SIG-M5 (cell line): ENCODE measurements at regions not wholly inside any gene's neighbourhood (a gene's known extent, or its start where the extent isn't known, plus 50 kb on each side); places are given as distances from the start of the nearest gene placed in this dataset.
A peak's percentile ranks its signal among the peaks of the same experiment; 100 is the strongest.
"Not testable (repeated sequence)": the region's sequence is repeated elsewhere in the genome, so short reads cannot be mapped to it uniquely, and the experiment has no call there.

Experiments used
- DNase-seq: peaks from one replicate; lab custom pipeline; 2025; lab: John Stamatoyannopoulos, UW

DNA sequence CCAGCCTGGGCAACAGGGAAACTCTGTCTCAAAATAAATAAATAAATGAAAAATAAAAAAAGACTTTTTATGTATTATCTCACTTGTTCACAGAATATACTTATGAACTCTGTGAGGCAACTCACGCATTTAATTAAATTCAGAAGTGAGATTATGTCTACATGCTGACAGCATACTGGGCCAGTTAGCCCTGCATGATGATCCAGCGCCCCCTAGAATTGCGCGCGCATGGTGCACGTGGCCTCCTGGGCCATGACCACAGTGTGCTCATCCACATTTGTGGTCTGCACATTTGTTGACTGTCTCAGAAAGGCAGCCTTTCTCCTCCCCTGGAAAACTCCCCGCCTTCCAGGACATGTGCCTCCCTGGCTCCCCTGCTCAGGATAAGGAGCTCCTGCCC is 64.8 kb upstream of the METTL9 start:
- DNase-seq = not testable (repeated sequence)

DNA sequence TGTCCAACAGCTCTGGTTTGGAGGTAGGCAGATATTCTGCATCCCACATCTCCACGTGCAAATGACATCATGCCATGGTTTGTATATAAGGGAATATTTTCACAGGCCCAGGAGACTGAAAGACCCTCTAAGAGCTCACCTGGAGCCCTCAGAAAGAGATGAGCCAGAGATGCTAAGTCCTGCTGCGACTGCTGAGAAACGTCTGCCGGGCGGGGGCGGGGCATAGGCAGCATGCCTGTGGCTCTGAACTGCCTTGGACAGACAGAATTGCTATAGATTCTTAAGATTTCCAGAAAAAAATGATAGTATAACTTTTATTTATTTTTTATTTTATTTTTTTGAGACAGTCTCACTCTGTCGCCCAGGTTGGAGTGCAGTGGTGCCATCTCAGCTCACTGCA is 64.2 kb upstream of the METTL9 start:
- DNase-seq = not testable (repeated sequence)

DNA sequence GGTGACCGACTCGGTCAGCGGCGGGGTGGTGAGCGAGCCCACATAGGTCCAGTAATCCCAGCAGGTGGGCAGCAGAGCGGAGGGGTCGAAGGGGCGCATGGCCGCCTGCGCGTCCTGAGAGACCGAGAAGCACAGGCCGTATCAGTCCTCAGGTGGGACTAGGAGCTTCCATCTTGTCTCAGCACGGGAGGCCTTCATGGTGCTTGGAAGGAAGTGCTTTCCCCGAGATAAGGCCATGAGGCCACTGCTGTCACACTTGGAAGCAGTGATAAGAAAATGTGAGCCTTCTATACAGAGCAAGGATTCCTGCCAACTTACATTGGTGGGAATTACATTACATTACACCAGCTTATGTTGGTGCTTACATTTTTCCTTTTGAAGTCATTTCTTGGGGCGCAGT is 62.6 kb upstream of the METTL9 start:
- DNase-seq = not testable (repeated sequence)

DNA sequence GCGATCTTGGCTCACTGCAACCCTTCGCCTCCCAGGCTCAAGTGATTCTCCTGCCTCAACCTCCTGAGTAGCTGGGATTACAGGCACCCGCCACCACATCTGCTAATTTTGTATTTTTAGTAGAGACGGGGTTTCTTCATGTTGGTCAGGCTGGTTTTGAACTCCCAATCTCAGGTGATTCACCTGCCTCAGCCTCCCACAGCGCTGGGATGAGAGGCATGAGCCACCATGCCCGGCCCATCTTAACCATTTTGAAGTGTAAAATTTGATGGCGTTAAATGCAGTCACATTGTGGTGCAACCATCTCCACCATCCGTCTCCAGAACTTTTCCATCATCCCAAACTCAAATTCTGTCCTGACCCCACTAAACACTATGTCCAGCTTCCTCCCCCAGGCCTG is 61.8 kb upstream of the METTL9 start:
- DNase-seq = not testable (repeated sequence)

DNA sequence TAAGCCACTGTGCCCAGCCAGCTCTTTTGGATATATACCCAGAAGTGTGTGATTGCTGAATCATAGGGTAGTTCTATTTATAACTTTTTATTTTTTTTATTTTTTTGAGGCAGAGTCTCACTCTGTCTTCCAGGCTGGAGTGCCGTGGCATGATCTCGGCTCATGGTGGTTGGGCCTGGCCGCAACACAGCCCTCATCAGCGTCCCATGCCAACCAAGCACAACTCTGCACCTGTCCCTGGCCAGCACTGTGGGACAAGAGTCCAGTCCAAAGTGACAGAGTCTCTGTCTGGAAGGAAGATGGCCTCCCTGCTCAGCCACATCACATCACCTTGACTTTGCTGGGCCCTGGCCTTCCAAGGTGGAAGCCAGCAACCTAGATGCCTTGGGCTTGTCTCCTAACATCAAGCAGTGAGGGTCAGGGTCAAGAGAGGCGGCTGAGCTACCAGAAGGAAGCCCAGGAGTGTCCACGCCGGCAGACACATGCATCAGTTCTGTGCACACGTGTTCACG is 60.2 kb upstream of the METTL9 start:
- not testable (repeated sequence) for DNase-seq

DNA sequence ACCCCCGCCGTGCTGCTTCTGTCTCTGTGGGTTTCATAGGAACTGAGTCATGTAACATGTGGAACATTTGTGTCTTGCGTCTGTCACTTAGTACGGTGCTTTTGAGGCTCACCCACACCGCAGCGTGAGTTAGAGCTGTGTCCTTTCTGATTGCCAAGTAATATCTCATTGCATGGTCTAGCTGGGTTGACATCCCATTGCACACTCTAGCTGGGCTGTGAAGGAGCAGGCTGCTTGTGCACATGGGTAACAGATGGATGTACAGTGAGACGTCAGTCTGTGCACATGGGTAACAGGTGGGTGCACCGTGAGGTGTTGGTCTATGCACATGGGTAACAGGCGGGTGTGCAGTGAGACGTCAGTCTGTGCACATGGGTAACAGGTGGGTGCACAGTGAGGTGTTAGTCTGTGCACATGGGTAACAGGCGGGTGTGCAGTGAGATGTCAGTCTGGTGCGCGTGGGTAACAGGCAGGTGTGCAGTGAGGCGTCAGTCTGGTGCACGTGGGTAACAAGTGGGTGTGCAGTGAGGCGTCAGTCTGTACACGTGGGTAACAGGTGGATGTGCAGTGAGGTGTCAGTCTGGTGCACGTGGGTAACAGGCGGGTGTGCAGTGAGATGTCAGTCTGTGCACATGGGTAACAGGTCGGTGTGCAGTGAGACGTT is 58.5 kb upstream of the METTL9 start:
- DNase-seq = not testable (repeated sequence)

DNA sequence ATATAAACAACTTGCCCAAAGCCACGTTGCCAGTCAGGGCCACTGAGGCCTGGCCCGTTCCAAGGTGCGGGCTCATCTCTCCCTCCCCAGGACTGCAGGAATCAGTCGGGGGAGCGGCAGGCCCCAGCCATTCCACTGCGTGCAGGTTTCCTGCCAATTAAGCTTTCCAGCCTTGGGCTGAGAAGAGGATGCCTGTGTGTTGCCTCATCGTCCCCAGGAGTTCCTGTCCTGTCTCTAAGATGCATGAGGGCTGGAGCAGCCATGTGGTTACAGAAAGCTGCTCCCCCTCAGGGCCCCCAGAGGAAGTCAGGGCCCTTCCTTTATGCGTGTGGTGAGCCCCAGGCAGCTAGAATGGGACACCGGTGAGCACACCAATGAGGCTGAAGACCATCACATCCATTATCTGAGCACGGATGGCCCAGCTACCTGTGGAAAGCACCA is 57.7 kb upstream of the METTL9 start:
- peak; percentile 67 for DNase-seq

DNA sequence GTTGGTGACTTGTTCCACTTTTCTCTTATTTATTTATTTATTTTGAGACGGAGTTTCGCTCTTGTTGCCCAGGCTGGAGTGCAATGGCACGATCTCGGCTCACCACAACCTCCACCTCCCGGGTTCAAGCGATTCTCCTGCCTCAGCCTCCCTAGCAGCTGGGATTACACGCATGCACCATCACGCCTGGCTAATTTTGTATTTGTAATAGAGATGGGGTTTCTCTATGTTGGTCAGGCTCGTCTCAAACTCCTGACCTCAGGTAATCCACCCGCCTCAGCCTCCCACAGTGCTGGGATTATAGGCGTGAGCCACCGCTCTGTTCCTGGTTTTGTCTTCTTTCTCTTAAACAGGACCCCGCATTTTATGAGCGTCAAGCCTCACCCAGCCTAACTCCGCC is 57.3 kb upstream of the METTL9 start:
- not testable (repeated sequence) for DNase-seq

DNA sequence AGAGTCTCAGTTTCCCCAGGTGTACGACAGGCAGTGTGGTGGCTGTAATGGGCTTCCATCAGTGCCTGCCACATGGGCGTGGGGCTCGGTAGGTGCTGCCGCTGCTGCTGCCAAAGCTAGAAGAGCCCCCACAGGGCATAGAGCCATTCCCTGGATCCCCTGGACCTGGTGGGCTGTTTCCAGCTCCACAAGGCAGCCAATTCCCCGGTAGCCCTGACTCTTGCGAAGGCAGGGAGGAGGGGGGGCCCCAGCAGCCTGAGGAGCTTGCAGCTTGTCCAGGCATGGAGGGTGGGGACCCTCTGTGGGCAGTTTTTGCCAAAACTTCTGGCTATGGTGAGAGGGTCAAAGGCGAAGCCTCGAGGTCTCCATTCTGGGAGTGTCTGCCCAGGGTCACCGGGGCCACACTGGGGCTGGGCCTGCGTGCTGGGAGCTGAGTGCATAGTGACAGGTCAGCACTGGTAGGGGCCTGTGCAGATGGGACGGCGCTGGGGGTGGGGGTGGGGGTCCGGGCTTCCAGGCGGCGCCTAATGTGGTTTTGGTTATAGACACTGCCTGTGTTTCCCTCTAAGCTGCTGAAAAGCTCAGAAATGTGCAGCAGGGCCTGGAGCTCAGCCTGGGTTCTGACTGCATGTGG is 56.8 kb upstream of the METTL9 start:
- not testable (repeated sequence) for DNase-seq

DNA sequence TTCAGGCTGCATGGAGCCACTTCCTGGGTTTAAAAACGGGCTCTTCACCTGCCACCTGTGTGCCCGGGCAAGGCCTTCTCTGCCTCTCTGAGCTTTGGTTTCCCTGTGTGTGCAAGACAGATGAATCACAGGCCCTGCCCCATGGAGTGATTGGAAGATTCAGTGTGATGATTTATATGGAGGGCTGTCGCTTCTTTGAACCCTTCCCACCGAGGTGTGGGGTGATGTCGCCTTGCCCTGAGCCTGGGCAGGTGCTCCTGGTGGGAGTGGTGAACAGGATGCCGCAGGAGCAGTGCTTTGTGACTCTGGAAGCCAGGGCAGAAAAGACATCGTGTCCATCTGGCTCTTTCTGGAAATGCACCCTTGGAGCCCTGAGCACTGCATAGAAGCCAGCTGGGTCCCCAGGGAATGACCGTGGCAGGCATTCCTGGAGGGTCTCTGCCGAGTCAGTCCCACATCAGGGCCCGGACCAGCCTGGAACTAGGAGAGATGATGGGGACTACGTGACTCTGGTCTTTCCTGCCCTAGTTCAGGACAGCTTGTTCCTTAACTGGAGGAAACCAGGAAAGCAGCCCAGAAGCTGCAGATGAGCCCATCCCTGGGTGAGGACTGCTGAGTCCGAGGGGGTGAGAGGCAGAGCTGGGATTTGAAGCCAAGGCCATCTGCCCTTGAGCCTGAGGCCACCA is 56.1 kb upstream of the METTL9 start:
- DNase-seq = not testable (repeated sequence)

DNA sequence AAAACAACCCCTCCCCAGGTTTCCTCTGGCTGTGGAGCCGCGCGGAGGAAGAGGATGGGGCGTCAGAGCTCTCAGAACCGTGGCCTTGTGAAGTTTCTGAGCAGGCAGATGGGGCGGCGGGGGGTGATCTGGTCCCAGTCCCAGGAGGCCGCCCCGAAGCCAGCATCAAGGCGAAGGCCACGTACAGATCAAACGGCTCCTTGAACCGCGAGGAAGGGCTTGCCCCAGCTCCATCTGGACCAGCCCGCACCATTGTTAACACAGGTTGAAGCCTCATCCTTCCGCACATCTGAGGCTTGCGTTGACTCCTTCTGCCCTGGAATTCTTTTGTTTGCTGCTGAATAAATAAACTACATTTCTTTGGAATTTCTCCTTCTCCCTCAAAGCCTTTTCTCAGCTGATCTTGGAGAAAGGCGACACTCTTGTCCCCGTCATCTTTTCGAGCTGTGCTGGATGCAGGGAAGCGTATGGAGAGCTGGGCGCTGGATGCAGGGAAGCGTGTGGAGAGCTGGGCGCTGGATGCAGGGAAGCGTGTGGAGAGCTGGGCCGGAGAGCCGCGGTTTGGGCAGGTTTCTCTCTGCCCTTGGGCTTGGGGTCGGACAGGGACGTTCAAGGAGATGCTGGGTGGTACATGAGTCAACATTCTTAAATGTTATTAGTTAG is 53.6 kb upstream of the METTL9 start:
- DNase-seq = not testable (repeated sequence)

DNA sequence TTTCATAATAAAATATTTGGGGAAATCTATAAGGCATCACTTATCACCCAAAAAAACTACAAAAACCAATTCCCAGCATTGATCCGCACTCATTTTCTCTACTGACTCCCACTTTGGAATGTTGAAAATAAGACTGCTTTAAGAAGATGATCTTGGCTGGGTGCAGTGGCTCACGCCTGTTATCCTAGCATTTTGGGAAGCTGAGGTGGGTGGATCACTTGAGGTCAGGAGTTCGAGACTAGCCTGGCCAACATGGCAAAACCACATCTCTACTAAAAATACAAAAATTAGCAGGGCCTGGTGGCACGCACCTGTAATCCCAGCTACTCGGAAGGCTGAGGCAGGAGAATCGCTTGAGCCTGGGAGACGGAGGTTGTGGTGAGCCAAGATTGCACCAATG is 50.0 kb upstream of the METTL9 start:
- not testable (repeated sequence) for DNase-seq
